GM19452 (cell line): ENCODE measurements at regions not wholly inside any gene's neighbourhood (a gene's known extent, or its start where the extent isn't known, plus 50 kb on each side); places are given as distances from the start of the nearest gene placed in this dataset.

Experiments used
- ATAC-seq: cut with Tn5 transposase; IDR thresholded peaks from one replicate; pipeline ENCODE4 v1.9.1; 2021; ENCODE audit not compliant: unreplicated experiment

- no peak for ATAC-seq
These were observed 197.8 kb downstream of the FSCB start for GRCh38 chr14:44309331-44309730.

DNA sequence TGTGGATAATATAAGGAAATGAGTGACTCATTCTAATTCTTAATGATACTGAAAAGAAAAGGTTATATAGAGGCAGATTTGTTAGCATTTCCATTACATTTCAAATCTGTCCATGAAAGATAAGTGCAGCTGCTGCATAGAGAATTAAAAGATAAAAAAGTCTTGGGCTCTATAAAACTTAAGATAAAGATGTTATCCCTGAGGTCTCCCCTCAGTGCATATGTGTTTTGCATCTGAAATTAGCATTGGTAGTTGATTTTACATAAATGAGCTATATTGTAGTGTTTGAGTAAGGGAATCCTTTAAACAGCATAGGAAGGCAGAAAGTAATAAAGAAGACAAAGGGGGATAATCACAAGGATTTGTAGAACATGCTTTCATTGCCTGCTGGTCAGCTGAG, 206.2 kb downstream of the FSCB start:
- no peak for ATAC-seq

GRCh38 chr14:44297437-44297836, 209.6 kb downstream of the FSCB start:
- ATAC-seq, result no peak

DNA sequence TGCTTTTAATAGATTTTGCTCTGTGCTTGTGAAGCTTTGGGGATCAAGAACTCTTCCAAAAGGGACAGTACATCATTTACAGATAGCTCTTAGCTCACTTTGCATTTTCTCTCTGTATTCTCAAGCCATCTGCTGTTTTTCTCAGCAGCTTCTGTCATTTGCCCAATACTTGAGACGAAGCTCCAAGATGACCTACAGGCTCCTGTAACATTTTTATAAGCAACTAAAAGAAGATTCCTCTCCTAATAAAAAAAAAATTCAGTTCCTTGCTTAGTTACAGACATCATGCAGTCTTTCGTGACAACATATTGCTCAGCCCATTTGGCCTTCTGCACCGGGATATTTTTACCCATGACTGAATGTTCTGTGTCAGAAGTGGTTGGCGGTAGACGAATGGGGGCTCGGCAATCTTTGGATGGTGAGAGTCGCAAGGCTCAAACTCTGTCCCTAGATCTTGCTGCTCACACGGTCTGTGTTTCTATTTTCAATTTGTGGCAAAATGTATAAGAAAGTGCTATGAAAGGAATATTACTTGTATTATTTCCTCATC, 215.6 kb downstream of the FSCB start:
- ATAC-seq, result no peak

DNA sequence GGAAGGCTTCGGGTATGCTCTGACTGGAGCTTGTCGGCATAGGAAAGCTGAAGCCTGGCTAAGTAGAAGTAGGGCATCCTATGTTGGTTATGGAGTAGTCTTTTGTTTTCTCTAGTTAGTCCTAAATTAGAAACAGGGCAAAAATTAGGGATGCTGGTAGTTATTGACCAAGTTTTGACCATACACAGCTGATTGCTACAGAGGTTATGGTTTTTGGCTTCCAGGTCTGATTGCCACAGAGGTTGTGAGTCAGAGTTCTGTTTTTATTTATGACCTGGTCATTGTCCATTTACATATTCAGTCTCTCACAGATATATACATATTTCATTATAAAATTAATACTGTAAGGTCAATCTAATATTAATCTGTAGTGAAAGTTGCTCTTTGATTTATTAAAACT, 219.2 kb downstream of the FSCB start:
- ATAC-seq, result no peak

- ATAC-seq, result no peak
These were observed 220.9 kb downstream of the FSCB start for GRCh38 chr14:44286201-44286600.

DNA sequence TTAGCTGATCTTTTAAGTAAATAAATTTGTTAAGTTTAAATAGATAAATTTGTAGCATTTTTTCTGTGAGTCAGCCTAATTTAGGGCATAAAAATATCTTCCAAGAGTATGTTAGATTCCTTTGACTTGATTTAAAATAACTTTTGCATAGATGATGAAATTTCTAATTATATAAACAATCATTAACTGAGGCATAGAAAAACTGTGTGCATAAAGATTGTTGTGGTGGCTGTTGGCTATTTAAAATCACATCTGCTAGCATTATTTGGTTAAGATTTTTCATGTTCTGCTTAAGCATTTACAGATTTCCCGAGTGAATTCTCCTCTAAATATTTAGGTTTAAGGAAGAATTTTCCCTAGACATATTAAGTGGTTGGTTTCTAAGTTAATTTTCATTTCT, 223.2 kb downstream of the FSCB start:
- no peak for ATAC-seq

GRCh38 chr14:44279357-44279756, 227.7 kb downstream of the FSCB start:
- no peak for ATAC-seq

- ATAC-seq, result no peak
These were observed 235.4 kb downstream of the FSCB start for GRCh38 chr14:44271637-44272036.

DNA sequence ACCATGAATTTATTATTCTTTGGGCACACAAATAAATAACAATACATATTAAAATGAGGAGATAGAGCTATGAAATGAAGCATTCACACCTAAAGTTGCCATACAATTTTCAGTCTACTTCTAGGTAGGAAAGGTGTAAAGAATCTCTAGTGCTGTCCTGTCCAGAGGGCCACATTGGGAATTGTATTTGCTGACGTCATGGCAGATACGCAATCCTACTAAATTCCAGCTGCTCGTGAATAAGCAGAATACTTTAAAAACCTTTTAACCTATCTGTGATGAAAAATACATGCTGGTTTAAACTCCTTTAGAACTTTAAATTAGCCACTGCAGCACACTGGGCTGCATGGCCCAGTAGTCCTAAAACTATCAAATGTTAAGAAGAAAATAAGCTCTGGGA, 236.1 kb downstream of the FSCB start:
- ATAC-seq, result no peak

DNA sequence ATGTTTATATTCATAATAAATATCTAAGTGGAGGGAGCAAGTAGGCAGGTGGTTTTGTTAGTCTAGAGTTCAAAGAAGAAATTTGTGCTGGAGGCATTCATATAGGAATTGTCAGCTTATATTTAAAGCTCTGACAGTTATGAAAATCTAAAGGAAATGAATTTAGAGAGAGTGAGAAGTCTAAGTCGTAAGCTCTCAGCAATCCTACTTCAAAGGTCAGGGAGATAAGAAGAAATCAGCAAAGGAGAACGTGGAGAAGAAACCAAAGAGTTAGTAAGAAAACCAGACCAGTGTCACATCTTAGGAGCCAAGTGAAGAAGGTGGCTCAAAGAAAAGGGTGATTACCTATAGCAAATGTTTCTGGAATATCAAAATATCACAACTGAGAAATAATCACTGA, 241.8 kb downstream of the FSCB start:
- no peak for ATAC-seq

DNA sequence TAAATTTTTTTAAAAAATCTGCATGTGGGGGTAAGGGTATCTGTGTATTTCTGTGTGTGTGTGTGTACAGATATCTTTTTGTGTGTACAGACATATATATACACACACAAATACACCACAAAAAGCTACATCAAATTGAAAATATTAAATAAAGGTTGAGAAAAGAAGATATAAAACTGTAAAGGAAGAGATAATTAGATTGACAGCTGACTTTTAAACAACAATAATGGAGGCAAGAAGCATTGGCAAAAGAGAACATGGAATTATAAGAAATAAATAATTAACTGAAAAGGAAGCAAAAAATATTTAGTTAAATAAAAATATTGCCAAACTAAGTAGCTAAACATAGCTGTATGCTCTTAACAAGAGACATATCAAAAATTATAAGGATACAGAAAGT, 291.4 kb downstream of the FSCB start:
- ATAC-seq, result no peak

GRCh38 chr14:44211718-44212117, 295.4 kb downstream of the FSCB start:
- ATAC-seq, result no peak

- no peak for ATAC-seq
These were observed 302.8 kb downstream of the FSCB start for GRCh38 chr14:44204061-44204835.

DNA sequence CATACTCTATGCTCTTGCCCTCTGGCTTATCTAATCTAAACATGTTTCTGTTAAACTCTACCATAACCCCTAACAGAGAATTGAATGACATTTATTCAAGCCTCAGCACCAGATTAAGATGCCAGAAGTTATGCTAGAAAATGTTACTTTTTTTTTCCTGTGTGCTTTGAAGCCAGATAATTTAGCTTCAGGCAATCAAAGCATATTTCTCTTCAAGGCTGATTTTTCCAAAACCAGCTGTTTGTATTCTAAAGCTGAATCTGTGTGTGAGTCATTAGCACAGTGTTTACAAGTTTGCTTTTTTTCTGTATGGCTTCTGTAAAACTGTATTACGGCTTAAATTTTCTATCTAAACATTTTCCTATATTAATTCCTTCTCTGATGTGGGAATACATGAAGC, 326.1 kb downstream of the FSCB start:
- no peak for ATAC-seq

DNA sequence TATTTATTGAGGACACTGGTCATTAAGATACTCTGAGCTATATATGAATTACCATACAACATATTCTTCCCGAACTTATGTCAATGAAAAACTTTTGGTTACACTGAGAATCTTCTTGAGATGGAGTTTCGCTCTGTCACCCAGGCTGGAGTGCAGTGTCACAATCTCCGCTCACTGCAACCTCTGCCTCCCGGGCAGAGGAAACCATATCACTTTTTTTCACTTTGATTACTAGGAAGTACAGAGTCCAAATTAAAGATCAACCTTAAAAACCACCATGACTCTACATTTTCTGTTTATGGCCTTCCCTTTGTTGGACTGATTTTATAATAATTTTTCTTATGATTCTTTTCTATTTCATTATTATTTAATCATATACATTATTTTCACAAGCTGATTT, 336.5 kb downstream of the FSCB start:
- no peak for ATAC-seq

DNA sequence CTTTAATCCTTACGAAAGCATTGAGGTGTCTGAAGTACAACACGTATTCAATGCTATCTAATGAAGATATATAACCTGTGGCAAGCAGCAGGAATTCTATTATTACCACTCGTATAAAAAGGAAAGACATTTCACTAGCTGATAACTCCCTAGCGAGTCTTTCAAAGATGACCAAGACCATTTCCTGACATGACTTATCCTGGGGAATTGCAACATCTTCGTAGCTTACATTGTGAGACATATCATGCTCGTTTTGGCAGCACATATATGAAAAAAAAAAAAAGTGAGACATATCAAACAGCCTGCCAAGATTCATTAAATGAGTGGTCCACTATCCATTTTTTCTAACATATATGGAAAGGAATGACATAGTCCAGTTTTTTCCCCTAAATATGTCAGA, 337.0 kb downstream of the FSCB start:
- ATAC-seq, result no peak

DNA sequence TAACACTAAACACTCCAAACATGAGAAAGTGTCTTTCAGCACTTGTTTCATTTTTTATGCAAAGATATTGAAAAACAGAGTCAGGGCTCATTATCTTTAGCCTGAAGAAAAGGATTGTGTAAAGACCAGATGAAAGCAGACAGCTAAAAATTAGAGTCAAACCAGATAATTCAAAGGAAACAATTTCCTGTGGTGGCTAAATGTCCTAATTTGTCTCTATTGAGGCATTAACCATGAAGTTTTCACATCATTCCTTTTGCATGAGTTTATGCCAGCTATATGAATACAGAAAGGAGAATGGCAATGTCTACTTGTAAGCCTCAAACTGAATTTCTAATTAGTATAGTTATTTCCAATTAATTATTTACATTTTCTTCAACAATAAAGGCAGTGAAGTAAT, 338.5 kb downstream of the FSCB start:
- ATAC-seq, result no peak

DNA sequence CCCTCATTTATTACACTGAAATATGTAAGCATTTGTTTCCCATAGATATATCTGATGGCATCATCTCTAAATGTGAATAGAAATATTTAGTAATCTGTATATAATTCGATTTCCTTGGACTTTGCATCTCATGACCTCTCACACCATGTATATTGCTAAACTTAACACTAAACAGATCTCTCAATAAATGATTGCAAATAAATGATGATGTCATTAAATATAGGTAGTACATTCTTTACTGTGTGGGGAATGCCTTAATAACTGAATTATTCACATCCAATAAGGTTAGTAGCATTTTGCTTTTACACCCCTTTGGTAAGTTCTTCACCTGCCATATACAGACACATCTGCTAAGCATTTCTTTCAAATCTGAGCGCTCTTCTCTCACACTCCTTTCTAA, 340.5 kb downstream of the FSCB start:
- ATAC-seq, result no peak

DNA sequence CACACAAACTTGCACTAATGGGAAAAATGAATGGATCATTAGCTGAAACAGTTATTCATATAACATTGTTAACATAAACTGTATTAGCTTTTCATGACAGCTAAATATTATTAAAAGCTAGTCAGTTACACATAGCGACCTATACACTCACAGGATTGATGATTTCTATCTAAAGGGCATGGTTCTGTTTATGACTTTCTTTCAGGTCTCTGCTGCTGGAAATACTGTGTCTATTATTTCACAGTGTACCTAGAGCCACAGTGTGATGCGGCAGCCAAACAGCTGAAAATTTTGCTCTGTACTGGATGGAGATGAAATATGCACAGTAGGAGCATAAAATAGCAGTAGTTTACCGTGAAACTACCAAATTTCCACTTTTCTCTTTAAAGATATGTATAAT, 341.1 kb downstream of the FSCB start:
- no peak for ATAC-seq

- no peak for ATAC-seq
These were observed 341.8 kb downstream of the FSCB start for GRCh38 chr14:44165286-44165685.

- ATAC-seq, result no peak
These were observed 343.1 kb downstream of the FSCB start for GRCh38 chr14:44163946-44164345.

DNA sequence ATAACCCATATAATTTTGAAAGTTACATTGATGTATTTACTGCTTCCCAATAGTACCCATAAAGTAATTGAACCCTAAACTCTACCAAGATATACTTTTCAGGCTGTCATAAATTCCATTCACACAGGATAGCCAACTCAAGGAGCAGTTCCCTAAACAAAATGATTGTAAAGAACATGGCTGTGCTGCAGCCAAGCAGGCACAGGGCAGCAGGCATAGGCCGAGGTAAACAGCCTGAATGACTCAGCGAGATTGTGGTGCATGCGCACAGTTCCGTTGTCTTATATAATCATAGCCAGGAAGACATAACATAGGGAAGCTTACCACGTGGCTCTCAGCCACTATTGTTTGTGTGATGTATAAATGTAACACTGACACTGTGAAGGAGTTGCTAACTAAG, 344.9 kb downstream of the FSCB start:
- no peak for ATAC-seq
